ENCODE measurements at regions not wholly inside any gene's neighbourhood (a gene's known extent, or its start where the extent isn't known, plus 50 kb on each side); places are given as distances from the start of the nearest gene placed in this dataset.

- no peaks in the 10 kb centered on the region for H3K4me1 ChIP-seq (ENCODE audit: control insufficient read depth, extremely low read depth, insufficient read depth, low read length)
- no peak overlapping the region for H3K9ac ChIP-seq (replicated peaks; ENCODE audit: extremely low read depth, insufficient read depth, low read length)
- no peaks in the 10 kb centered on the region for H3K27me3 ChIP-seq (ENCODE audit: control insufficient read depth in 2 of 2, insufficient read depth in 2 of 2, low read length in 2 of 2)
- H3K4me2 ChIP-seq (ENCODE audit: insufficient read depth, low read length): no peak overlapping the region
- POLR2A ChIA-PET: no interaction called here
- no peaks in the 10 kb centered on the region for H3K9me1 ChIP-seq (replicated peaks; ENCODE audit: control insufficient read depth, extremely low read depth, insufficient read depth, low read length)
- H3K9me3 ChIP-seq (replicated peaks; ENCODE audit: control insufficient read depth, insufficient read depth, low read length): no peaks in the 10 kb centered on the region
- intact Hi-C loops (cut with micrococcal nuclease): no loop called here
- TF ChIP-seq CTCF (IDR thresholded peaks at IDR 0.05; ENCODE audit: extremely low read depth in 1 of 2, insufficient read depth in 1 of 2, low read depth in 1 of 2, low read length in 2 of 2) (no peak), JUN (IDR thresholded peaks at IDR 0.05; ENCODE audit: borderline replicate concordance, insufficient read depth, insufficient read length, low read depth) (no peak), POLR2A (IDR thresholded peaks at IDR 0.05; ENCODE audit: low read depth, low read length) (no peak), GATA2 (IDR thresholded peaks at IDR 0.05; ENCODE audit: insufficient read depth, insufficient read length, low read depth, low read length) (no peak), MYC (IDR thresholded peaks at IDR 0.05; ENCODE audit: low read depth, low read length) (no peak), EZH2 (IDR thresholded peaks at IDR 0.05; ENCODE audit: borderline replicate concordance, low read depth, low read length, severe bottlenecking) (no peak), POLR2AphosphoS5 (IDR thresholded peaks at IDR 0.05; ENCODE audit: insufficient read depth, low read depth, low read length) (no peak), FOS (IDR thresholded peaks at IDR 0.05; ENCODE audit: borderline replicate concordance, insufficient read depth, low read length) (no peak)
- TF ChIP-seq, protein P1, sequence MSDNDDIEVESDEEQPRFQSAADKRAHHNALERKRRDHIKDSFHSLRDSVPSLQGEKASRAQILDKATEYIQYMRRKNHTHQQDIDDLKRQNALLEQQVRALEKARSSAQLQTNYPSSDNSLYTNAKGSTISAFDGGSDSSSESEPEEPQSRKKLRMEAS (IDR thresholded peaks at IDR 0.05; ENCODE audit: insufficient read depth, insufficient read length): no peak
- no peaks in the 10 kb centered on the region for H3K79me2 ChIP-seq (ENCODE audit: control insufficient read depth, insufficient read depth, low read length)
- no peak overlapping the region for H3K27ac ChIP-seq (ENCODE audit: insufficient read depth, low read depth, low read length)
- no peaks in the 10 kb centered on the region for H4K20me1 ChIP-seq (replicated peaks; ENCODE audit: control insufficient read depth, extremely low read depth, insufficient read depth, low read length)
- no peaks in the 10 kb centered on the region for H3K36me3 ChIP-seq (ENCODE audit: control insufficient read depth in 2 of 2, extremely low read depth in 1 of 2, insufficient read depth in 2 of 2, low read length in 2 of 2)
- CTCF ChIA-PET: interaction anchor here (1.3 to 2.3 kb wide), 2 partner anchors 10 to 279 kb away, joined by 5 to 7 read pairs; no protein-coding TSS in a partner anchor
- dilution Hi-C loops (cut with MboI; ENCODE audit: extremely low pct_ligation_motif_present, low sequenced_read_pairs): no loop called here
- no peak overlapping the region for H3K4me3 ChIP-seq (replicated peaks in 1 of 3; ENCODE audit: insufficient read depth in 1 of 3, low read depth in 1 of 3, low read length in 3 of 3)
- BruUV-seq (replicated peaks): no TSS peak
- DNase-seq (ENCODE audit: low read depth, low spot score) (no peak), FAIRE-seq (no peak)
- H2AFZ ChIP-seq (ENCODE audit: low read depth, low read length): no peak overlapping the region
These were observed 72.7 kb upstream of the NREP start for GRCh38 chr5:111829701-111830100.
